H1 (cell line): ENCODE measurements at regions not wholly inside any gene's neighbourhood (a gene's known extent, or its start where the extent isn't known, plus 50 kb on each side); places are given as distances from the start of the nearest gene placed in this dataset.

ENCODE experiments used
- TF ChIP-seq, protein P1 (sequence below): fragments of 300-600 bp; sonication (generic); IDR thresholded peaks from 2 replicates; pipeline ENCODE4 v1.7.1; 2012; ENCODE audit warnings: low read length, moderate library complexity, mild to moderate bottlenecking, inconsistent platforms; ENCODE audit not compliant: insufficient replicate concordance

DNA sequence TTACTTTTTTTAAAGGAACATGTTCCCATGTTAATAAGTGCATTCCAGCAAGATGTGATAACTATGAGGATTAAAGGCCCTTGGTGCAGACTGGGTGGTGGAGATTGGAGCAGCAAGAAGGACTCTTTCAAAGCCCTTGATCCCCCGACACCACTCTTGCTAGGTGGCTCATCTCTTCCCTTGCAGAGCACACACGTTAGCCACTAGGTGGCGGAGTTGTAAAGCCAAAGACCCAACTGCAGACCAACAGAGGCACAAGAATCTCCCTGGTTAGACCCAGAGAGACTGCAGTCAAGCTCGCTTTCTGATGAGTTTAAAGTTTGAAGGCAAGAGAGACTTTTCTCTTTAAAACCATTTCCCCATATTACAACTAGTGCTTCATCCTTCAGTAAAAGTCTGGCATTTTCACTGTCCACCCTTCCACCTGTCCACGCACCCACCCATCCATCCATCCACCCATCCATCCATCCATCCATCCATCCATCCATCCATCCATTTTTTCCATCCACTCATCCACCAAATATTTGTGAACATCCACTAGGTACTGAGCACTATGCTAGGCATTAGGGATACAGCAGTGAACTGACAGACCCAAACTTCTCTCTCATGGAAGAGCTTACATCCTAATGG is 226.9 kb downstream of the MSX2 start (continued):
- TF ChIP-seq, protein P1, sequence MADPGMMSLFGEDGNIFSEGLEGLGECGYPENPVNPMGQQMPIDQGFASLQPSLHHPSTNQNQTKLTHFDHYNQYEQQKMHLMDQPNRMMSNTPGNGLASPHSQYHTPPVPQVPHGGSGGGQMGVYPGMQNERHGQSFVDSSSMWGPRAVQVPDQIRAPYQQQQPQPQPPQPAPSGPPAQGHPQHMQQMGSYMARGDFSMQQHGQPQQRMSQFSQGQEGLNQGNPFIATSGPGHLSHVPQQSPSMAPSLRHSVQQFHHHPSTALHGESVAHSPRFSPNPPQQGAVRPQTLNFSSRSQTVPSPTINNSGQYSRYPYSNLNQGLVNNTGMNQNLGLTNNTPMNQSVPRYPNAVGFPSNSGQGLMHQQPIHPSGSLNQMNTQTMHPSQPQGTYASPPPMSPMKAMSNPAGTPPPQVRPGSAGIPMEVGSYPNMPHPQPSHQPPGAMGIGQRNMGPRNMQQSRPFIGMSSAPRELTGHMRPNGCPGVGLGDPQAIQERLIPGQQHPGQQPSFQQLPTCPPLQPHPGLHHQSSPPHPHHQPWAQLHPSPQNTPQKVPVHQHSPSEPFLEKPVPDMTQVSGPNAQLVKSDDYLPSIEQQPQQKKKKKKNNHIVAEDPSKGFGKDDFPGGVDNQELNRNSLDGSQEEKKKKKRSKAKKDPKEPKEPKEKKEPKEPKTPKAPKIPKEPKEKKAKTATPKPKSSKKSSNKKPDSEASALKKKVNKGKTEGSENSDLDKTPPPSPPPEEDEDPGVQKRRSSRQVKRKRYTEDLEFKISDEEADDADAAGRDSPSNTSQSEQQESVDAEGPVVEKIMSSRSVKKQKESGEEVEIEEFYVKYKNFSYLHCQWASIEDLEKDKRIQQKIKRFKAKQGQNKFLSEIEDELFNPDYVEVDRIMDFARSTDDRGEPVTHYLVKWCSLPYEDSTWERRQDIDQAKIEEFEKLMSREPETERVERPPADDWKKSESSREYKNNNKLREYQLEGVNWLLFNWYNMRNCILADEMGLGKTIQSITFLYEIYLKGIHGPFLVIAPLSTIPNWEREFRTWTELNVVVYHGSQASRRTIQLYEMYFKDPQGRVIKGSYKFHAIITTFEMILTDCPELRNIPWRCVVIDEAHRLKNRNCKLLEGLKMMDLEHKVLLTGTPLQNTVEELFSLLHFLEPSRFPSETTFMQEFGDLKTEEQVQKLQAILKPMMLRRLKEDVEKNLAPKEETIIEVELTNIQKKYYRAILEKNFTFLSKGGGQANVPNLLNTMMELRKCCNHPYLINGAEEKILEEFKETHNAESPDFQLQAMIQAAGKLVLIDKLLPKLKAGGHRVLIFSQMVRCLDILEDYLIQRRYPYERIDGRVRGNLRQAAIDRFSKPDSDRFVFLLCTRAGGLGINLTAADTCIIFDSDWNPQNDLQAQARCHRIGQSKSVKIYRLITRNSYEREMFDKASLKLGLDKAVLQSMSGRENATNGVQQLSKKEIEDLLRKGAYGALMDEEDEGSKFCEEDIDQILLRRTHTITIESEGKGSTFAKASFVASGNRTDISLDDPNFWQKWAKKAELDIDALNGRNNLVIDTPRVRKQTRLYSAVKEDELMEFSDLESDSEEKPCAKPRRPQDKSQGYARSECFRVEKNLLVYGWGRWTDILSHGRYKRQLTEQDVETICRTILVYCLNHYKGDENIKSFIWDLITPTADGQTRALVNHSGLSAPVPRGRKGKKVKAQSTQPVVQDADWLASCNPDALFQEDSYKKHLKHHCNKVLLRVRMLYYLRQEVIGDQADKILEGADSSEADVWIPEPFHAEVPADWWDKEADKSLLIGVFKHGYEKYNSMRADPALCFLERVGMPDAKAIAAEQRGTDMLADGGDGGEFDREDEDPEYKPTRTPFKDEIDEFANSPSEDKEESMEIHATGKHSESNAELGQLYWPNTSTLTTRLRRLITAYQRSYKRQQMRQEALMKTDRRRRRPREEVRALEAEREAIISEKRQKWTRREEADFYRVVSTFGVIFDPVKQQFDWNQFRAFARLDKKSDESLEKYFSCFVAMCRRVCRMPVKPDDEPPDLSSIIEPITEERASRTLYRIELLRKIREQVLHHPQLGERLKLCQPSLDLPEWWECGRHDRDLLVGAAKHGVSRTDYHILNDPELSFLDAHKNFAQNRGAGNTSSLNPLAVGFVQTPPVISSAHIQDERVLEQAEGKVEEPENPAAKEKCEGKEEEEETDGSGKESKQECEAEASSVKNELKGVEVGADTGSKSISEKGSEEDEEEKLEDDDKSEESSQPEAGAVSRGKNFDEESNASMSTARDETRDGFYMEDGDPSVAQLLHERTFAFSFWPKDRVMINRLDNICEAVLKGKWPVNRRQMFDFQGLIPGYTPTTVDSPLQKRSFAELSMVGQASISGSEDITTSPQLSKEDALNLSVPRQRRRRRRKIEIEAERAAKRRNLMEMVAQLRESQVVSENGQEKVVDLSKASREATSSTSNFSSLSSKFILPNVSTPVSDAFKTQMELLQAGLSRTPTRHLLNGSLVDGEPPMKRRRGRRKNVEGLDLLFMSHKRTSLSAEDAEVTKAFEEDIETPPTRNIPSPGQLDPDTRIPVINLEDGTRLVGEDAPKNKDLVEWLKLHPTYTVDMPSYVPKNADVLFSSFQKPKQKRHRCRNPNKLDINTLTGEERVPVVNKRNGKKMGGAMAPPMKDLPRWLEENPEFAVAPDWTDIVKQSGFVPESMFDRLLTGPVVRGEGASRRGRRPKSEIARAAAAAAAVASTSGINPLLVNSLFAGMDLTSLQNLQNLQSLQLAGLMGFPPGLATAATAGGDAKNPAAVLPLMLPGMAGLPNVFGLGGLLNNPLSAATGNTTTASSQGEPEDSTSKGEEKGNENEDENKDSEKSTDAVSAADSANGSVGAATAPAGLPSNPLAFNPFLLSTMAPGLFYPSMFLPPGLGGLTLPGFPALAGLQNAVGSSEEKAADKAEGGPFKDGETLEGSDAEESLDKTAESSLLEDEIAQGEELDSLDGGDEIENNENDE: no peak
- TF ChIP-seq, all 59 proteins: peak for 2
